Fibroblast of gingiva (primary cell): ENCODE measurements at regions not wholly inside any gene's neighbourhood (a gene's known extent, or its start where the extent isn't known, plus 50 kb on each side); places are given as distances from the start of the nearest gene placed in this dataset.

ENCODE experiments used
- DNase-seq: peaks from one replicate; pipeline ENCODE4 v3.0.0-alpha.2; 2011; ENCODE audit warnings: low read depth

GRCh38 chr18:14905350-14905749, 157.4 kb downstream of the ANKRD30B start:
- DNase-seq = no peak

- DNase-seq = no peak
Measured at GRCh38 chr18:14905979-14906378, 158.0 kb downstream of the ANKRD30B start.

- no peak for DNase-seq
Measured at GRCh38 chr18:14907420-14907819, 159.4 kb downstream of the ANKRD30B start.

GRCh38 chr18:14908541-14908940, 160.6 kb downstream of the ANKRD30B start:
- DNase-seq = no peak

- no peak for DNase-seq
Measured at GRCh38 chr18:14912967-14913366, 165.0 kb downstream of the ANKRD30B start.

GRCh38 chr18:14914121-14914520, 166.1 kb downstream of the ANKRD30B start:
- no peak for DNase-seq

- DNase-seq = no peak
Measured at GRCh38 chr18:14914771-14915170, 166.8 kb downstream of the ANKRD30B start.

GRCh38 chr18:14916181-14916580, 168.2 kb downstream of the ANKRD30B start:
- DNase-seq = no peak

- DNase-seq = no peak
Measured at GRCh38 chr18:14916851-14917250, 168.9 kb downstream of the ANKRD30B start.

GRCh38 chr18:14917311-14917710, 169.3 kb downstream of the ANKRD30B start:
- no peak for DNase-seq

- DNase-seq = no peak
Measured at GRCh38 chr18:14919666-14920065, 171.7 kb downstream of the ANKRD30B start.

- DNase-seq = no peak
Measured at GRCh38 chr18:14921031-14921430, 173.1 kb downstream of the ANKRD30B start.

- no peak for DNase-seq
Measured at GRCh38 chr18:14921547-14921946, 173.6 kb downstream of the ANKRD30B start.

- DNase-seq = no peak
Measured at GRCh38 chr18:14922031-14922430, 174.1 kb downstream of the ANKRD30B start.

GRCh38 chr18:14922965-14923565, 175.1 kb downstream of the ANKRD30B start:
- no peak for DNase-seq

- peak; percentile 15 for DNase-seq
Measured at GRCh38 chr18:14924226-14924625, 176.3 kb downstream of the ANKRD30B start.

GRCh38 chr18:14925281-14925709, 177.3 kb downstream of the ANKRD30B start:
- peak; percentile 79 for DNase-seq

GRCh38 chr18:14927701-14928100, 179.7 kb downstream of the ANKRD30B start:
- DNase-seq = no peak

- no peak for DNase-seq
Measured at GRCh38 chr18:14928396-14928795, 180.4 kb downstream of the ANKRD30B start.

- no peak for DNase-seq
Measured at GRCh38 chr18:14930076-14930475, 182.1 kb downstream of the ANKRD30B start.

GRCh38 chr18:14930576-14930975, 182.6 kb downstream of the ANKRD30B start:
- DNase-seq = no peak

- no peak for DNase-seq
Measured at GRCh38 chr18:14933049-14933851, 185.3 kb downstream of the ANKRD30B start.

- no peak for DNase-seq
Measured at GRCh38 chr18:14933964-14934363, 186.0 kb downstream of the ANKRD30B start.

- no peak for DNase-seq
Measured at GRCh38 chr18:14935210-14935609, 187.2 kb downstream of the ANKRD30B start.
